ENCODE measurements at regions not wholly inside any gene's neighbourhood (a gene's known extent, or its start where the extent isn't known, plus 50 kb on each side); places are given as distances from the start of the nearest gene placed in this dataset.

GRCh38 chr13:34312578-34312977 is 494.6 kb downstream of the RFC3 start:
- TF ChIP-seq CTCF (IDR thresholded peaks at IDR 0.05): no peak

- no peak for TF ChIP-seq CTCF (IDR thresholded peaks at IDR 0.05)
These were observed 502.1 kb downstream of the RFC3 start for GRCh38 chr13:34320084-34320483.

- TF ChIP-seq CTCF (IDR thresholded peaks at IDR 0.05): no peak
These were observed 504.2 kb downstream of the RFC3 start for GRCh38 chr13:34322014-34322742.

GRCh38 chr13:34322743-34323074 is 504.8 kb downstream of the RFC3 start:
- no peak for TF ChIP-seq CTCF (IDR thresholded peaks at IDR 0.05)

GRCh38 chr13:34335014-34336007 is 517.4 kb downstream of the RFC3 start:
- TF ChIP-seq CTCF (IDR thresholded peaks at IDR 0.05): no peak

- no peak for TF ChIP-seq CTCF (IDR thresholded peaks at IDR 0.05)
These were observed 520.2 kb downstream of the RFC3 start for GRCh38 chr13:34338102-34338501.

- TF ChIP-seq CTCF (IDR thresholded peaks at IDR 0.05): no peak
These were observed 522.6 kb downstream of the RFC3 start for GRCh38 chr13:34340534-34340933.
